SK-N-SH (cell line): ENCODE measurements at regions not wholly inside any gene's neighbourhood (a gene's known extent, or its start where the extent isn't known, plus 50 kb on each side); places are given as distances from the start of the nearest gene placed in this dataset.

ENCODE experiments used
- CTCF ChIA-PET: fragments of 300-600, 350-600 bp; formaldehyde crosslinking; extraction: SDS; loops from one replicate; lab custom pipeline; 2021; lab: Yijun Ruan, JAX
- POLR2A ChIA-PET: fragments of 350-600 bp; sonication (Branson Sonifier 250); formaldehyde crosslinking; extraction: SDS; loops from one replicate; lab custom pipeline; 2020; ENCODE audit warnings: antibody characterized with exemption, inconsistent platforms; lab: Yijun Ruan, JAX
- DNase-seq: peaks from one replicate; pipeline ENCODE4 v3.0.0; 2012
- H2AFZ ChIP-seq: fragments of 200-600 bp; sonication (generic); 2 replicates; pipeline ENCODE4 v1.8.1; 2016; ENCODE audit warnings: antibody characterized with exemption, mild to moderate bottlenecking, low read depth
- H3F3A ChIP-seq: fragments of 200-600 bp; sonication (generic); replicated peaks from 2 replicates; pipeline ENCODE3; 2016; ENCODE audit warnings: antibody characterized with exemption, mild to moderate bottlenecking; ENCODE audit not compliant: insufficient read depth
- H3K27ac ChIP-seq, 2 experiments: fragments of 200-500 bp in 1 of 2; fragments of 200-600 bp in 1 of 2; sonication (Bioruptor generic) in 1 of 2; sonication (generic), shearing (Covaris generic) in 1 of 2; 2 replicates each; pipeline versions ENCODE4 v1.5.1 to v1.6.1; 2014 to 2016; ENCODE audit warnings: low read depth in 2 of 2, inconsistent platforms in 1 of 2, low read length in 1 of 2, mild to moderate bottlenecking in 1 of 2, mixed read lengths in 1 of 2
- H3K27me3 ChIP-seq: fragments of 200-600 bp; sonication (generic), shearing (Covaris generic); 2 replicates; pipeline ENCODE4 v1.6.1; 2016; ENCODE audit warnings: mixed run types; ENCODE audit not compliant: insufficient read depth
- H3K36me3 ChIP-seq, 2 experiments: fragments of 200-500 bp in 1 of 2; fragments of 200-600 bp in 1 of 2; sonication (Bioruptor generic) in 1 of 2; sonication (generic) in 1 of 2; replicated peaks in 1 of 2; 2 replicates each; pipeline versions ENCODE3 to v1.5.1; 2014 to 2016; ENCODE audit warnings: low read length in 1 of 2, mild to moderate bottlenecking in 1 of 2; ENCODE audit not compliant: insufficient read depth in 2 of 2, control insufficient read depth in 1 of 2
- H3K4me1 ChIP-seq, 2 experiments: fragments of 200-500 bp in 1 of 2; fragments of 200-600 bp in 1 of 2; sonication (Bioruptor generic) in 1 of 2; sonication (generic), shearing (Covaris generic) in 1 of 2; 2 replicates each; pipeline versions ENCODE4 v1.5.1 to v1.6.1; 2014 to 2016; ENCODE audit warnings: low read depth in 1 of 2, low read length in 1 of 2, mixed run types in 1 of 2; ENCODE audit not compliant: insufficient read depth in 2 of 2, control insufficient read depth in 1 of 2
- H3K4me2 ChIP-seq: fragments of 200-600 bp; sonication (generic), shearing (Covaris generic); 2 replicates; pipeline ENCODE4 v1.6.1; 2017; ENCODE audit warnings: mixed run types
- H3K4me3 ChIP-seq, 2 experiments: fragments of 200-500 bp in 1 of 2; fragments of 200-600 bp in 1 of 2; sonication (Bioruptor generic) in 1 of 2; sonication (generic), shearing (Covaris generic) in 1 of 2; 2 replicates each; pipeline versions ENCODE4 v1.5.1 to v1.8.1; 2014 to 2016; ENCODE audit warnings: low read depth in 2 of 2, inconsistent platforms in 1 of 2, low read length in 1 of 2, mild to moderate bottlenecking in 1 of 2, mixed read lengths in 1 of 2, moderate library complexity in 1 of 2
- H3K79me2 ChIP-seq: fragments of 200-600 bp; sonication (generic); 2 replicates; pipeline ENCODE4 v1.8.1; 2017; ENCODE audit warnings: mild to moderate bottlenecking; ENCODE audit not compliant: insufficient read depth
- H3K9ac ChIP-seq: fragments of 200-600 bp; sonication (generic); 2 replicates; pipeline ENCODE4 v1.6.1; 2017; ENCODE audit warnings: mixed run types
- H3K9me2 ChIP-seq: fragments of 200-600 bp; sonication (generic); 2 replicates; pipeline ENCODE4 v1.6.1; 2017; ENCODE audit warnings: mixed run types
- H3K9me3 ChIP-seq: fragments of 200-600 bp; sonication (generic); 2 replicates; pipeline ENCODE4 v1.6.1; 2017; ENCODE audit warnings: mixed run types, mild to moderate bottlenecking, moderate library complexity
- H4K20me1 ChIP-seq: fragments of 200-600 bp; sonication (generic); 2 replicates; pipeline ENCODE4 v1.6.1; 2017; ENCODE audit warnings: mild to moderate bottlenecking, mixed run types; ENCODE audit not compliant: insufficient read depth
- CHD2 ChIP-seq: fragments of 150-350 bp; IDR thresholded peaks from 2 replicates; pipeline ENCODE4 v1.6.1; 2018; ENCODE audit warnings: low read length; ENCODE audit not compliant: partially characterized antibody
- EZH2phosphoT487 ChIP-seq: fragments of 200-600 bp; sonication (generic); IDR thresholded peaks from 2 replicates; pipeline ENCODE4 v1.6.1; 2017; ENCODE audit warnings: low read depth, mixed run types, mild to moderate bottlenecking, antibody characterized with exemption, moderate library complexity, borderline replicate concordance
- FOXJ3 ChIP-seq: sonication (generic); formaldehyde crosslinking; IDR thresholded peaks from 2 replicates; pipeline ENCODE4 v1.5.1; 2020; ENCODE audit warnings: mild to moderate bottlenecking, missing genetic modification reagents
- MEF2A ChIP-seq: IDR thresholded peaks from 2 replicates; pipeline ENCODE4 v1.4.0; 2012; ENCODE audit warnings: low read depth, borderline replicate concordance
- NFIC ChIP-seq: IDR thresholded peaks from 2 replicates; pipeline ENCODE4 v1.4.0; 2012; ENCODE audit warnings: borderline replicate concordance
- PBX3 ChIP-seq: IDR thresholded peaks from 2 replicates; pipeline ENCODE4; 2012
- RAD21 ChIP-seq: IDR thresholded peaks from 2 replicates; pipeline ENCODE4 v1.6.1; 2012; ENCODE audit warnings: mild to moderate bottlenecking, low read length
- REST ChIP-seq: IDR thresholded peaks from 2 replicates; pipeline ENCODE4 v1.6.1; 2012; ENCODE audit warnings: mild to moderate bottlenecking, low read depth, low read length, moderate library complexity
- TAF1 ChIP-seq: IDR thresholded peaks from 2 replicates; pipeline ENCODE4 v1.6.1; 2012; ENCODE audit warnings: low read depth, mild to moderate bottlenecking, low read length, moderate library complexity, borderline replicate concordance
- TCF12 ChIP-seq: IDR thresholded peaks from 2 replicates; pipeline ENCODE4 v1.4.0; 2012
- TEAD4 ChIP-seq: IDR thresholded peaks from 2 replicates; pipeline ENCODE4 v1.4.0; 2012; ENCODE audit warnings: mild to moderate bottlenecking, borderline replicate concordance; ENCODE audit not compliant: insufficient read depth
- USF2 ChIP-seq: fragments of 150-350 bp; IDR thresholded peaks from 2 replicates; pipeline ENCODE4 v1.6.1; 2017; ENCODE audit warnings: antibody characterized with exemption, low read length, low read depth, borderline replicate concordance
- WGBS: methylation state at CpG from one replicate; pipeline ENCODE4 v1.1.6; 2017; ENCODE audit warnings: low lambda C conversion rate; 5-methylcytosine and 5-hydroxymethylcytosine counted together

GRCh38 chr5:144585681-144586080 is 415.0 kb downstream of the KCTD16 start:
- Histone ChIP-seq H3K4me2 (no peak overlapping the region), H3K9me3 (no peaks in the 10 kb centered on the region), H3K4me1 (no peaks in the 10 kb centered on the region), H3K27me3 (no peaks in the 10 kb centered on the region), H3K9ac (no peak overlapping the region), H3F3A (no peaks in the 10 kb centered on the region), H3K36me3 (no peaks in the 10 kb centered on the region), H2AFZ (no peak overlapping the region), H4K20me1 (no peaks in the 10 kb centered on the region), H3K4me3 (no peak overlapping the region), H3K9me2 (no peaks in the 10 kb centered on the region), H3K79me2 (no peaks in the 10 kb centered on the region), H3K27ac (no peak overlapping the region)
- WGBS = 41% methylated on average over 5 of the region's 5 CpGs
- POLR2A ChIA-PET = no interaction called here
- CTCF ChIA-PET = no interaction called here
- DNase-seq = no peak
- no peak for TF ChIP-seq REST

- no peaks in the 10 kb centered on the region for H3K9me3 ChIP-seq
- no peaks in the 10 kb centered on the region for H3K4me1 ChIP-seq
- H3K4me2 ChIP-seq = no peak overlapping the region
- no peaks in the 10 kb centered on the region for H3K27me3 ChIP-seq
- no peak overlapping the region for H3K27ac ChIP-seq
- H3K79me2 ChIP-seq = no peaks in the 10 kb centered on the region
- H4K20me1 ChIP-seq = no peaks in the 10 kb centered on the region
- DNase-seq = no peak
- POLR2A ChIA-PET = no interaction called here
- no peak overlapping the region for H3K4me3 ChIP-seq
- CTCF ChIA-PET = no interaction called here
- no peaks in the 10 kb centered on the region for H3F3A ChIP-seq
- no peak for TF ChIP-seq FOXJ3 (CRISPR knock-in tag)
- TF ChIP-seq TCF12 = no peak
- no peak for TF ChIP-seq REST
- TF ChIP-seq NFIC = no peak
- TF ChIP-seq TAF1 = no peak
- no peak for TF ChIP-seq RAD21
- TF ChIP-seq MEF2A = no peak
- TF ChIP-seq CHD2 = no peak
- no peak for TF ChIP-seq PBX3
- no peak for TF ChIP-seq USF2
- TF ChIP-seq TEAD4 = no peak
- TF ChIP-seq EZH2phosphoT487 = no peak
- H3K36me3 ChIP-seq = no peaks in the 10 kb centered on the region
- H2AFZ ChIP-seq = no peak overlapping the region
- H3K9ac ChIP-seq = no peak overlapping the region
- WGBS = 53% methylated on average over 7 of the region's 7 CpGs
- no peaks in the 10 kb centered on the region for H3K9me2 ChIP-seq
Measured at GRCh38 chr5:144583541-144584449, 413.1 kb downstream of the KCTD16 start.
